NCI-H1105 treated with DMSO at 0.1 percent for 48 hours (cell line): ENCODE measurements at regions not wholly inside any gene's neighbourhood (a gene's known extent, or its start where the extent isn't known, plus 50 kb on each side); places are given as distances from the start of the nearest gene placed in this dataset.

Experiments
- DNase-seq: peaks from one replicate; lab custom pipeline; 2025; lab: John Stamatoyannopoulos, UW

- no peak for DNase-seq
Measured at GRCh38 chr4:178395798-178396197, 953.6 kb upstream of the AGA start.

- no peak for DNase-seq
Measured at GRCh38 chr4:178412455-178412854, 970.2 kb upstream of the AGA start.

GRCh38 chr4:178414042-178414441 lies 971.8 kb upstream of the AGA start:
- DNase-seq = no peak

- DNase-seq = no peak
Measured at GRCh38 chr4:178414881-178415446, 972.7 kb upstream of the AGA start.

- DNase-seq = no peak
Measured at GRCh38 chr4:178415925-178416324, 973.7 kb upstream of the AGA start.

GRCh38 chr4:178423366-178423765 lies 981.1 kb upstream of the AGA start:
- no peak for DNase-seq

GRCh38 chr4:178426871-178427270 lies 984.6 kb upstream of the AGA start:
- no peak for DNase-seq

- no peak for DNase-seq
Measured at GRCh38 chr4:178427663-178428062, 985.4 kb upstream of the AGA start.

- DNase-seq = no peak
Measured at GRCh38 chr4:178448372-178449035, 1006.3 kb upstream of the AGA start.

GRCh38 chr4:178450614-178451013 lies 1008.4 kb upstream of the AGA start:
- DNase-seq = no peak

- no peak for DNase-seq
Measured at GRCh38 chr4:178453057-178453456, 1010.8 kb upstream of the AGA start.

GRCh38 chr4:178457286-178457685 lies 1015.0 kb upstream of the AGA start:
- no peak for DNase-seq

GRCh38 chr4:178462710-178463109 lies 1020.5 kb upstream of the AGA start:
- DNase-seq = no peak

GRCh38 chr4:178463747-178464146 lies 1021.5 kb upstream of the AGA start:
- no peak for DNase-seq

- DNase-seq = no peak
Measured at GRCh38 chr4:178470996-178471784, 1029.0 kb upstream of the AGA start.

- no peak for DNase-seq
Measured at GRCh38 chr4:178471994-178472393, 1029.8 kb upstream of the AGA start.

- no peak for DNase-seq
Measured at GRCh38 chr4:178480105-178480504, 1037.9 kb upstream of the AGA start.

GRCh38 chr4:178480881-178481280 lies 1038.6 kb upstream of the AGA start:
- no peak for DNase-seq

- DNase-seq = no peak
Measured at GRCh38 chr4:178481564-178481963, 1039.3 kb upstream of the AGA start.

- DNase-seq = no peak
Measured at GRCh38 chr4:178523038-178523437, 1080.8 kb upstream of the AGA start.

GRCh38 chr4:178535939-178536579 lies 1093.8 kb upstream of the AGA start:
- DNase-seq = no peak

- DNase-seq = no peak
Measured at GRCh38 chr4:178553201-178553600, 1111.0 kb upstream of the AGA start.

GRCh38 chr4:178554352-178554751 lies 1112.1 kb upstream of the AGA start:
- no peak for DNase-seq
